ENCODE measurements at regions not wholly inside any gene's neighbourhood (a gene's known extent, or its start where the extent isn't known, plus 50 kb on each side); places are given as distances from the start of the nearest gene placed in this dataset.

DNA sequence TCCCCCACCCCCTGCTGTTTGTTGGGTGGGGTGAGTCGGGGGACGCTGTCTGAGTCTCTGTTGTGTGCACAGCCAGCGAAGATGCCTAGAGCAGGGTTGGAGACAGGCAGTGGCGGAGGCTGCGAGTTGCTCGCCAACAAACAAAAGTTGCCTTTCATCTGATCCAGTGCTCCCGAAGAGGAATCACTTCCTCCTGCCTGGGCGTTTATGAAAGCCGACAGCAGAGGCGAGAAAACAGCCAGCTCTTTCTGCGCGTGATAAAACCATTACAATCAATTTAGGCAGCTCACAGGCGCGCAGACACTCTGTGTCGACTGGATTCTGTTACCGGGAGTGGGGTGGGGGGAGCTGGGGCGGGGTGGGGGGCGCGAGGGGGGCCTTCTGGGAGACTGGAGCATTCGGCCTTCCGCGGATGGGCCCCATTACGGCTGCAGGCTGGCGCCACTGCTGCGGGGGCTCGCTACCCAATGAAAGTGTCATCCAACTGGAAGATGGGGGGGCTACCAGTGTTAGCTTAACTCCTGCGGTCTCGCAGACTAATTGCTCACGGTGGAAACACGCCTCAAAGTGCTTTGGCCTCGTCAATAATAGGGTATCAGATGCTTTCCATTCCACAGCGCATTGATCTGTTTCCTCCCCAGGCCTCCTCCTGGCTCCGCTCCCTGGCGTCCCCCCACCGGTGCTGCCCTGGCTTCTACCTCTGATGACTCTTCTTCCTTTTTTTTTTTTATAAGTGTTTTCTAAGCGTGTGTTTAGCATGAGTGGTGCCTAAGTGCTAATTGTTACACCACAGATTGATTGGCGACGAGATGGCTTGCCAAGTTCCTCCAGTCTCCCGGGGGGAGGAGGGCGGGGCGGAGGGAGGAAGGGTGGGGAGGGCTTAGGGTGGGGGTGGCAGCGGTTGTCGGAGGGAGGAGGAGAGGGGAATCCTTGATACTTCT lies 678.4 kb downstream of the MED13L start:
- Histone ChIP-seq H3K79me2 (ENCODE audit: insufficient read depth, low read length) (no peaks in the 10 kb centered on the region), H3K4me1 (ENCODE audit: insufficient read depth, low read length, severe bottlenecking) (no peaks in the 10 kb centered on the region), H4K20me1 (ENCODE audit: insufficient read depth, low read length) (no peaks in the 10 kb centered on the region), H3F3A (ENCODE audit: insufficient read depth, low read length) (no peaks in the 10 kb centered on the region), H3K27ac (ENCODE audit: low read depth, low read length, poor library complexity, severe bottlenecking) (no peak overlapping the region), H3K4me2 (ENCODE audit: low read length) (no peak overlapping the region), H3K36me3 (ENCODE audit: insufficient read depth, low read length) (no peaks in the 10 kb centered on the region), H3K9ac (ENCODE audit: low read length) (no peak overlapping the region), H3K9me3 (ENCODE audit: low read length) (no peaks in the 10 kb centered on the region), H3K9me2 (ENCODE audit: low read depth, low read length) (no peaks in the 10 kb centered on the region), H3K27me3 (ENCODE audit: insufficient read depth, low read length) (no peaks in the 10 kb centered on the region), H3K4me3 (ENCODE audit: low read depth, low read length, poor library complexity, severe bottlenecking) (no peak overlapping the region), H2AFZ (ENCODE audit: low read length) (no peak overlapping the region)
- TF ChIP-seq EZH2 (IDR thresholded peaks at IDR 0.05; ENCODE audit: borderline replicate concordance, low read length) = no peak
- TF ChIP-seq, protein P1, sequence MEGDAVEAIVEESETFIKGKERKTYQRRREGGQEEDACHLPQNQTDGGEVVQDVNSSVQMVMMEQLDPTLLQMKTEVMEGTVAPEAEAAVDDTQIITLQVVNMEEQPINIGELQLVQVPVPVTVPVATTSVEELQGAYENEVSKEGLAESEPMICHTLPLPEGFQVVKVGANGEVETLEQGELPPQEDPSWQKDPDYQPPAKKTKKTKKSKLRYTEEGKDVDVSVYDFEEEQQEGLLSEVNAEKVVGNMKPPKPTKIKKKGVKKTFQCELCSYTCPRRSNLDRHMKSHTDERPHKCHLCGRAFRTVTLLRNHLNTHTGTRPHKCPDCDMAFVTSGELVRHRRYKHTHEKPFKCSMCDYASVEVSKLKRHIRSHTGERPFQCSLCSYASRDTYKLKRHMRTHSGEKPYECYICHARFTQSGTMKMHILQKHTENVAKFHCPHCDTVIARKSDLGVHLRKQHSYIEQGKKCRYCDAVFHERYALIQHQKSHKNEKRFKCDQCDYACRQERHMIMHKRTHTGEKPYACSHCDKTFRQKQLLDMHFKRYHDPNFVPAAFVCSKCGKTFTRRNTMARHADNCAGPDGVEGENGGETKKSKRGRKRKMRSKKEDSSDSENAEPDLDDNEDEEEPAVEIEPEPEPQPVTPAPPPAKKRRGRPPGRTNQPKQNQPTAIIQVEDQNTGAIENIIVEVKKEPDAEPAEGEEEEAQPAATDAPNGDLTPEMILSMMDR (IDR thresholded peaks at IDR 0.05; ENCODE audit: low read length) = no peak

DNA sequence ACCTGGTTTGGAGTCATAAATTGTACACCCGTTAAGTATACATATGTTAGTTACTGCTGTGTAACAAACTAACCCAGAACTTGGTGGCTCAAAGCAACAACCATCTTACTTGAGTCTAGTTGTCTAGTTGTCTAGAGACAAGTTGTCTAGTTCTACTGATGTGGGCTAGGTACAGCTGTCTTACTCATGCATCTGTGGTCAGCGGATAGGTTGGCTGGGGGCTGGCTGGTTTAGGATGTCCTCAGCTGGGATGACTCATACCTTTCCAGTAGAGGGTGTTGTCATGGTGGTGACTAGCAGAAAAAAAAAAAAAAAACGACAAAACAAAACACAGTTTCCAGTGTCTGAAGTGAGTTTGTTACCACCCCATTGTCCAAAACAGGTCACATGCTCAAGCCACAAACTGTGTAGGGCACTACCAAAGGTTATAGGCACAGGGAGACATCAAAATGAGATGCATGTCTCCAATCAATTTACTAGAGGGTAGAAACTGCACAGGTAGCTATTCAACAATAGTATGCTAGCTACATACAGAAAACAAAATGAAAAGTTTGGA lies 680.3 kb downstream of the MED13L start:
- no peaks in the 10 kb centered on the region for H3K9me3 ChIP-seq (ENCODE audit: low read length)
- H3K27me3 ChIP-seq (ENCODE audit: insufficient read depth, low read length) = no peaks in the 10 kb centered on the region
- TF ChIP-seq, protein P1 (IDR thresholded peaks at IDR 0.05; ENCODE audit: low read length) = no peak
- TF ChIP-seq EZH2 (IDR thresholded peaks at IDR 0.05; ENCODE audit: borderline replicate concordance, low read length) = no peak
- no peaks in the 10 kb centered on the region for H3K9me2 ChIP-seq (ENCODE audit: low read depth, low read length)
- no peak overlapping the region for H3K4me2 ChIP-seq (ENCODE audit: low read length)
- no peak overlapping the region for H3K27ac ChIP-seq (ENCODE audit: low read depth, low read length, poor library complexity, severe bottlenecking)
- H4K20me1 ChIP-seq (ENCODE audit: insufficient read depth, low read length) = no peaks in the 10 kb centered on the region
- H2AFZ ChIP-seq (ENCODE audit: low read length) = no peak overlapping the region
- no peaks in the 10 kb centered on the region for H3K36me3 ChIP-seq (ENCODE audit: insufficient read depth, low read length)
- no peaks in the 10 kb centered on the region for H3K79me2 ChIP-seq (ENCODE audit: insufficient read depth, low read length)
- no peak overlapping the region for H3K9ac ChIP-seq (ENCODE audit: low read length)
- H3K4me3 ChIP-seq (ENCODE audit: low read depth, low read length, poor library complexity, severe bottlenecking) = no peak overlapping the region
- H3K4me1 ChIP-seq (ENCODE audit: insufficient read depth, low read length, severe bottlenecking) = no peaks in the 10 kb centered on the region
- H3F3A ChIP-seq (ENCODE audit: insufficient read depth, low read length) = no peaks in the 10 kb centered on the region

DNA sequence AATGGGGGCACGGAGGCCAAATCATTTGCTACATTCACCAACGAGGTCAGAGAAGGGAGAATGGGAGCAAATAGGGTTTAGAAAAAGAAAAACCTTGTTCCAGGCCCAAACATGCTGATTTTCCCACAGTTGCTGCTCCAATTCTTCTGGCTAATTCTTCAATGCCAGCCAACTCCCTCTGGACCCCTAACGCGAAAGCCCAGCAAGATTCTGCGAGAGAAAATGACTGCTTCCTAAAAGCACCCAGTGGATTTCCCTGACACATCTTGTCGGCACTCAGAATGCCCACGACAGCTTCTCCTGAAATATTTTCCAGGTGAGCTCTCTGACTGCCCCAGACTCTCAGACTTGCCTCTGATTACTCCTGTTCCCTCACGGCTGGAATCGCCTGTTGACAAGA lies 689.4 kb downstream of the MED13L start:
- H3K36me3 ChIP-seq (ENCODE audit: insufficient read depth, low read length) = no peaks in the 10 kb centered on the region
- no peak overlapping the region for H3K4me3 ChIP-seq (ENCODE audit: low read depth, low read length, poor library complexity, severe bottlenecking)
- H4K20me1 ChIP-seq (ENCODE audit: insufficient read depth, low read length) = no peaks in the 10 kb centered on the region
- H2AFZ ChIP-seq (ENCODE audit: low read length) = no peak overlapping the region
- no peak overlapping the region for H3K4me2 ChIP-seq (ENCODE audit: low read length)
- no peak overlapping the region for H3K27ac ChIP-seq (ENCODE audit: low read depth, low read length, poor library complexity, severe bottlenecking)
- no peaks in the 10 kb centered on the region for H3K9me2 ChIP-seq (ENCODE audit: low read depth, low read length)
- no peaks in the 10 kb centered on the region for H3K9me3 ChIP-seq (ENCODE audit: low read length)
- H3K4me1 ChIP-seq (ENCODE audit: insufficient read depth, low read length, severe bottlenecking) = no peaks in the 10 kb centered on the region
- no peaks in the 10 kb centered on the region for H3F3A ChIP-seq (ENCODE audit: insufficient read depth, low read length)
- no peaks in the 10 kb centered on the region for H3K27me3 ChIP-seq (ENCODE audit: insufficient read depth, low read length)
- TF ChIP-seq, protein P1 (IDR thresholded peaks at IDR 0.05; ENCODE audit: low read length) = no peak
- TF ChIP-seq EZH2 (IDR thresholded peaks at IDR 0.05; ENCODE audit: borderline replicate concordance, low read length) = no peak
- H3K79me2 ChIP-seq (ENCODE audit: insufficient read depth, low read length) = no peaks in the 10 kb centered on the region
- no peak overlapping the region for H3K9ac ChIP-seq (ENCODE audit: low read length)

Data from OCI-LY1 (cell line).